Endothelial cell of umbilical vein (primary cell): ENCODE measurements at regions not wholly inside any gene's neighbourhood (a gene's known extent, or its start where the extent isn't known, plus 50 kb on each side); places are given as distances from the start of the nearest gene placed in this dataset.

Experiments
- BruUV-seq: library from RNA; stranded (reverse); fragments of 400-500 nt; replicated peaks from 2 replicates; lab custom pipeline; 2021; lab: Mats Ljungman, UMichigan
- CTCF ChIA-PET: fragments of 300-600, 350-600 bp; sonication (Branson Sonifier 250); formaldehyde crosslinking; loops from one replicate; lab custom pipeline; 2021; ENCODE audit warnings: antibody characterized with exemption, inconsistent platforms; lab: Charles Lee
- POLR2A ChIA-PET: fragments of 300-600, 350-600 bp; sonication (Branson Sonifier 250); formaldehyde crosslinking; loops from one replicate; lab custom pipeline; 2021; ENCODE audit warnings: antibody characterized with exemption, inconsistent platforms; lab: Charles Lee
- DNase-seq: peaks from one replicate; pipeline ENCODE4 v3.0.0-alpha.2; 2011; ENCODE audit warnings: low read depth, low spot score
- FAIRE-seq: peaks from 2 replicates; lab custom pipeline; 2011; peaks lifted over from hg19 to GRCh38; lab: Jason Lieb, UNC
- H2AFZ ChIP-seq: 2 replicates; pipeline ENCODE4 v1.6.0; 2012; ENCODE audit warnings: low read depth, low read length, control low read depth, inconsistent platforms
- H3K27ac ChIP-seq: 2 replicates; pipeline ENCODE4 v1.5.1; 2011; ENCODE audit warnings: low read depth, mild to moderate bottlenecking, control low read depth, low read length, moderate library complexity; ENCODE audit not compliant: insufficient read depth
- H3K27me3 ChIP-seq, 2 experiments: 2 replicates each; pipeline versions ENCODE4 v1.6.0 to v1.6.1; 2011; ENCODE audit warnings: low read length in 2 of 2, mixed read lengths in 1 of 2; ENCODE audit not compliant: control insufficient read depth in 2 of 2, insufficient read depth in 2 of 2
- H3K36me3 ChIP-seq, 2 experiments: 2 replicates in 1 of 2; 3 replicates in 1 of 2; pipeline ENCODE4 v1.5.1; 2011; ENCODE audit warnings: low read length in 2 of 2, mild to moderate bottlenecking in 1 of 2, moderate library complexity in 1 of 2; ENCODE audit not compliant: control insufficient read depth in 2 of 2, insufficient read depth in 2 of 2; ENCODE audit errors: extremely low read depth in 1 of 2
- H3K4me1 ChIP-seq: 3 replicates; pipeline ENCODE4 v1.5.1; 2011; ENCODE audit warnings: mild to moderate bottlenecking, low read length; ENCODE audit not compliant: control insufficient read depth, insufficient read depth; ENCODE audit errors: extremely low read depth
- H3K4me2 ChIP-seq: 2 replicates; pipeline ENCODE4 v1.6.1; 2011; ENCODE audit warnings: low read length, control low read depth, mixed read lengths; ENCODE audit not compliant: insufficient read depth
- H3K4me3 ChIP-seq, 3 experiments: fragments of 200-600 bp in 1 of 3; sonication (generic), shearing (Covaris generic) in 1 of 3; replicated peaks in 1 of 3; 2 replicates each; pipeline ENCODE4 v1.5.1; 2011 to 2016; ENCODE audit warnings: control low read depth in 3 of 3, low read length in 3 of 3, mild to moderate bottlenecking in 2 of 3, inconsistent platforms in 1 of 3, low read depth in 1 of 3, moderate library complexity in 1 of 3; ENCODE audit not compliant: insufficient read depth in 1 of 3
- H3K79me2 ChIP-seq: 2 replicates; pipeline ENCODE4 v1.6.0; 2012; ENCODE audit warnings: low read length, inconsistent platforms; ENCODE audit not compliant: control insufficient read depth, insufficient read depth
- H3K9ac ChIP-seq: replicated peaks from 2 replicates; pipeline ENCODE3; 2011; ENCODE audit warnings: low read length, control low read depth; ENCODE audit not compliant: insufficient read depth; ENCODE audit errors: extremely low read depth
- H3K9me1 ChIP-seq: replicated peaks from 3 replicates; pipeline ENCODE4 v1.6.0; 2011; ENCODE audit warnings: mild to moderate bottlenecking, low read length; ENCODE audit not compliant: control insufficient read depth, insufficient read depth; ENCODE audit errors: extremely low read depth
- H3K9me3 ChIP-seq: replicated peaks from 2 replicates; pipeline ENCODE4 v1.5.1; 2012; ENCODE audit warnings: low read length, inconsistent platforms; ENCODE audit not compliant: control insufficient read depth, insufficient read depth
- H4K20me1 ChIP-seq: replicated peaks from 2 replicates; pipeline ENCODE3; 2011; ENCODE audit warnings: mild to moderate bottlenecking, low read length; ENCODE audit not compliant: control insufficient read depth, insufficient read depth; ENCODE audit errors: extremely low read depth
- FOS ChIP-seq: IDR thresholded peaks from 2 replicates; pipeline ENCODE4 v1.6.1; 2011; ENCODE audit warnings: mild to moderate bottlenecking, low read length, moderate library complexity, borderline replicate concordance; ENCODE audit not compliant: insufficient read depth
- GATA2 ChIP-seq: IDR thresholded peaks from 2 replicates; pipeline ENCODE4 v1.7.0; 2011; ENCODE audit warnings: low read depth, mild to moderate bottlenecking, moderate library complexity, mixed read lengths, low read length; ENCODE audit not compliant: insufficient read length, insufficient read depth
- JUN ChIP-seq: IDR thresholded peaks from 2 replicates; pipeline ENCODE4 v1.6.1; 2011; ENCODE audit warnings: borderline replicate concordance, low read depth; ENCODE audit not compliant: insufficient read length, insufficient read depth
- MAX ChIP-seq: IDR thresholded peaks from 2 replicates; pipeline ENCODE4 v1.6.1; 2011; ENCODE audit not compliant: insufficient read depth, insufficient read length
- MYC ChIP-seq: IDR thresholded peaks from one replicate; pipeline ENCODE4 v1.6.1; 2011; ENCODE audit warnings: mild to moderate bottlenecking, low read depth, low read length
- POLR2A ChIP-seq: IDR thresholded peaks from 2 replicates; pipeline ENCODE4 v1.6.1; 2012; ENCODE audit warnings: low read depth, mild to moderate bottlenecking, control low read depth, low read length
- POLR2AphosphoS5 ChIP-seq: IDR thresholded peaks from 2 replicates; pipeline ENCODE4 v1.6.1; 2012; ENCODE audit warnings: low read depth, mild to moderate bottlenecking, control low read depth, low read length, moderate library complexity; ENCODE audit not compliant: insufficient read depth
- dilution Hi-C: fragments of 300-500 bp; cut with MboI; formaldehyde crosslinking; loops from one replicate; pipeline ENCODE4 v1.15.0; 2019; ENCODE audit warnings: low sequenced_read_pairs; ENCODE audit not compliant: extremely low pct_ligation_motif_present
- intact Hi-C: fragments of 100-400 bp; cut with micrococcal nuclease; formaldehyde crosslinking; loops from one replicate; pipeline ENCODE4 v1.10.0; 2022
- TF ChIP-seq, protein P1 (sequence below), 2 donors: IDR thresholded peaks; 1 replicate in 1 of 2; 2 replicates in 1 of 2; pipeline ENCODE4 v1.5.1; 2011; ENCODE audit warnings: low read length in 2 of 2, mild to moderate bottlenecking in 2 of 2, moderate library complexity in 2 of 2, control low read depth in 1 of 2, inconsistent platforms in 1 of 2, low read depth in 1 of 2; ENCODE audit not compliant: insufficient read depth in 1 of 2; ENCODE audit errors: extremely low read depth in 1 of 2

DNA sequence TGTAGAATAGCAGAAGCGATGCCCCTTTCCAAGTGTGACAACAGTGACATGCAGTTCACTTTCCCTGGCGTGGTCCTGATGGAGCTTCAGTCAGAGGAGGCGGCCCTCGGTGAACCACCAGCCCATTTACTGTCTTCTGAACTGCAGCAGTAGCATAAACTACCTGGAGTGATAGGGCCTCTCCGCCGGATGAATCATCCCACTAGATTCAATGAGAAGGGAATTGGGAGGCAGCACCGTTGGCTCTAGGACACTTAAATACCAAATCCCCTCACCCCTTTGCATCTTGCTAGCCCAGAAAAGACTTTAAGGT lies 112.8 kb upstream of the GPR12 start:
- Histone ChIP-seq H3K27ac (no peak overlapping the region), H3K4me1 (no peaks in the 10 kb centered on the region), H3K4me2 (no peak overlapping the region), H3K9me3 (no peaks in the 10 kb centered on the region), H2AFZ (no peak overlapping the region), H3K9me1 (no peaks in the 10 kb centered on the region), H4K20me1 (no peaks in the 10 kb centered on the region), H3K4me3 (no peak overlapping the region), H3K9ac (no peak overlapping the region), H3K79me2 (no peaks in the 10 kb centered on the region), H3K27me3 (no peaks in the 10 kb centered on the region), H3K36me3 (no peaks in the 10 kb centered on the region)
- no peak for TF ChIP-seq POLR2AphosphoS5
- TF ChIP-seq GATA2, result no peak
- no peak for TF ChIP-seq POLR2A
- no peak for TF ChIP-seq JUN
- TF ChIP-seq FOS, result no peak
- no peak for TF ChIP-seq MYC
- FAIRE-seq (no peak), DNase-seq (no peak)
- dilution Hi-C loops, result no loop called here
- ChIA-PET POLR2A (no interaction called here), CTCF (interaction anchor here (0.6 to 4.1 kb wide), 42 partner anchors 8 to 953 kb away, joined by 3 to 116 read pairs (median 4); no protein-coding TSS in a partner anchor)
- intact Hi-C loops, result loop anchor here (1.0 to 5.0 kb wide), 4 partner anchors 57 to 689 kb away; no protein-coding TSS in a partner anchor
- no TSS peak for BruUV-seq

DNA sequence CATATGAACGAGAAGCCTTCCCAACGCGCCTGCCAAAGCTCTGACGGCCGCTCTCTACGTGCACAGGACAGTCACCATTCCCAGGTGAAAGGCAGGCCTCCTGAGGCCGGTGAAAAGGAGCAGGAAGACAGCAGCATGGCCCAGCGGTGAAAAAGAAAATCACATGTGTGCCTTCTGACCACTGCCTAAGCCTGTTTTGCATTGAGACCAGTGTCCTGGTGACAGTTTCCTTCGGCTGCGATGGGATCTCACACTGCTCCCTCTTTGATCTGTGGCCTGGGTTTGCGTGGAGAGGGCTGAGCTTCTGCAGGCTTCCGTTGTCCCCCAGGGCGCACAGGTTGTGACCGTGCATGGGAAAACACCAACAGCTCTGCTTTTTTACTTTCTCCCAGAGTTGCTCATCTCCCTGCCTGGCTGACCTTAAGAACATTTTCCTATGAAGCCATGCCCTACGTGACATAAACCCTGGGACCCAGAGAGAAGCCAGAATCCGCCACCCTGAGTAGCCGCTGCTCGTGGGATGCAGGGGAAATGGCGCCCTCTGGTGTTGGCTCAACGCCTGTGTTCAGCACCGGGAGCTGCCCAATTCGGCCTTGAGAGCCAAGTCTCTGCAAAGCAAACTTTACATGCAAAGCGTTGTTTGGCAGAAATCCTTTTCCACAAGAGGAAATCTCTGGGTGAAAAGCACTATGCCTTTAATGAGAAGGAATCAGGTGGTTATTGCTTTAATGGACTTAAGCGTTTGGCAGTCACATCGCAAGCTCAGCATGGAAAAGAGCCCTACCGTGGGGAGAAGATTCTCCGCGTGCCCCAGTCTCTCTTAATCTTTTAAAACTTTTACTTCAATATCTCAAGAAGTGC lies 112.2 kb upstream of the GPR12 start:
- no peak overlapping the region for H2AFZ ChIP-seq
- no peaks in the 10 kb centered on the region for H3K9me1 ChIP-seq
- no peaks in the 10 kb centered on the region for H3K36me3 ChIP-seq
- no peaks in the 10 kb centered on the region for H4K20me1 ChIP-seq
- no peaks in the 10 kb centered on the region for H3K4me1 ChIP-seq
- dilution Hi-C loops, result no loop called here
- TF ChIP-seq POLR2AphosphoS5 (no peak), GATA2 (no peak), FOS (no peak), JUN (no peak), MAX (no peak)
- TF ChIP-seq, protein P1, sequence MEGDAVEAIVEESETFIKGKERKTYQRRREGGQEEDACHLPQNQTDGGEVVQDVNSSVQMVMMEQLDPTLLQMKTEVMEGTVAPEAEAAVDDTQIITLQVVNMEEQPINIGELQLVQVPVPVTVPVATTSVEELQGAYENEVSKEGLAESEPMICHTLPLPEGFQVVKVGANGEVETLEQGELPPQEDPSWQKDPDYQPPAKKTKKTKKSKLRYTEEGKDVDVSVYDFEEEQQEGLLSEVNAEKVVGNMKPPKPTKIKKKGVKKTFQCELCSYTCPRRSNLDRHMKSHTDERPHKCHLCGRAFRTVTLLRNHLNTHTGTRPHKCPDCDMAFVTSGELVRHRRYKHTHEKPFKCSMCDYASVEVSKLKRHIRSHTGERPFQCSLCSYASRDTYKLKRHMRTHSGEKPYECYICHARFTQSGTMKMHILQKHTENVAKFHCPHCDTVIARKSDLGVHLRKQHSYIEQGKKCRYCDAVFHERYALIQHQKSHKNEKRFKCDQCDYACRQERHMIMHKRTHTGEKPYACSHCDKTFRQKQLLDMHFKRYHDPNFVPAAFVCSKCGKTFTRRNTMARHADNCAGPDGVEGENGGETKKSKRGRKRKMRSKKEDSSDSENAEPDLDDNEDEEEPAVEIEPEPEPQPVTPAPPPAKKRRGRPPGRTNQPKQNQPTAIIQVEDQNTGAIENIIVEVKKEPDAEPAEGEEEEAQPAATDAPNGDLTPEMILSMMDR (IDR thresholded peaks at IDR 0.05; ENCODE audit: extremely low read depth in 1 of 2, insufficient read depth in 1 of 2, low read depth in 1 of 2, low read length in 2 of 2), result peak; percentile 76 to 83
- BruUV-seq, result no TSS peak
- H3K27me3 ChIP-seq, result no peaks in the 10 kb centered on the region
- no peak overlapping the region for H3K27ac ChIP-seq
- no peak overlapping the region for H3K9ac ChIP-seq
- H3K79me2 ChIP-seq, result no peaks in the 10 kb centered on the region
- H3K9me3 ChIP-seq, result no peaks in the 10 kb centered on the region
- intact Hi-C loops, result loop anchor here (1.0 to 5.0 kb wide), 4 partner anchors 58 to 688 kb away; no protein-coding TSS in a partner anchor
- no peak overlapping the region for H3K4me3 ChIP-seq
- ChIA-PET CTCF (interaction anchor here (0.6 to 4.1 kb wide), 42 partner anchors 9 to 954 kb away, joined by 3 to 116 read pairs (median 4); no protein-coding TSS in a partner anchor), POLR2A (no interaction called here)
- DNase-seq (peak; percentile 29), FAIRE-seq (peak; percentile 76)
- no peak overlapping the region for H3K4me2 ChIP-seq
